ENCODE measurements at regions not wholly inside any gene's neighbourhood (a gene's known extent, or its start where the extent isn't known, plus 50 kb on each side); places are given as distances from the start of the nearest gene placed in this dataset.

DNA sequence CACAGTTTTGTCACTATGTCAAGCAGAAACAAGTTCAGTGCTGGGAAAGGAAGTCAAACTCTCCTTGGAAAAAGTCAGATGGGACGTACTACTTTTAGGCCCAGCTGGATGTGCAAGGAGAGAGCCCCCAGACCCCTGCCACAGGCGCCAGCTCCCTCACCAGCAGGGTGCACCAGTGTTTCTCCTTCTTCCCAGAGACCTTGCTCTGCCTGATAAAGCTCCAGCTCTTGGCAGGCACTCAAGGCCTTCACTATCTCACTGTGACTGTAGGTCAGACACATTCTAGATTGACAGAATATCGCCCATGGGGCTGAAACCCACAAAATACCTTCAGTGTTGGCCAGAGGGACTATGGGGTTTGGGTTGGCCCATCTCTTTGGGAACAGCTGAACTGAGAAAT, 54.8 kb upstream of the CHRNB4 start:
- H3K27me3 ChIP-seq (replicated peaks; ENCODE audit: insufficient read depth, low read length) = no peaks in the 10 kb centered on the region
- H3K9ac ChIP-seq (ENCODE audit: low read length) = no peak overlapping the region
- H3K27ac ChIP-seq (ENCODE audit: low read length) = no peak overlapping the region
- H4K20me1 ChIP-seq (ENCODE audit: insufficient read depth, low read length) = no peaks in the 10 kb centered on the region
- H3K4me3 ChIP-seq (ENCODE audit: low read length) = no peak overlapping the region
- no peaks in the 10 kb centered on the region for H3F3A ChIP-seq (ENCODE audit: insufficient read depth, low read length)
- no peaks in the 10 kb centered on the region for H3K4me1 ChIP-seq (ENCODE audit: low read length)
- H3K9me2 ChIP-seq (replicated peaks; ENCODE audit: insufficient read depth, low read length) = no peaks in the 10 kb centered on the region
- no peaks in the 10 kb centered on the region for H3K9me3 ChIP-seq (replicated peaks; ENCODE audit: insufficient read depth, low read length)
- H2AFZ ChIP-seq (ENCODE audit: low read length) = no peak overlapping the region
- H3K4me2 ChIP-seq (ENCODE audit: low read depth, low read length) = no peak overlapping the region
- TF ChIP-seq, protein P1, sequence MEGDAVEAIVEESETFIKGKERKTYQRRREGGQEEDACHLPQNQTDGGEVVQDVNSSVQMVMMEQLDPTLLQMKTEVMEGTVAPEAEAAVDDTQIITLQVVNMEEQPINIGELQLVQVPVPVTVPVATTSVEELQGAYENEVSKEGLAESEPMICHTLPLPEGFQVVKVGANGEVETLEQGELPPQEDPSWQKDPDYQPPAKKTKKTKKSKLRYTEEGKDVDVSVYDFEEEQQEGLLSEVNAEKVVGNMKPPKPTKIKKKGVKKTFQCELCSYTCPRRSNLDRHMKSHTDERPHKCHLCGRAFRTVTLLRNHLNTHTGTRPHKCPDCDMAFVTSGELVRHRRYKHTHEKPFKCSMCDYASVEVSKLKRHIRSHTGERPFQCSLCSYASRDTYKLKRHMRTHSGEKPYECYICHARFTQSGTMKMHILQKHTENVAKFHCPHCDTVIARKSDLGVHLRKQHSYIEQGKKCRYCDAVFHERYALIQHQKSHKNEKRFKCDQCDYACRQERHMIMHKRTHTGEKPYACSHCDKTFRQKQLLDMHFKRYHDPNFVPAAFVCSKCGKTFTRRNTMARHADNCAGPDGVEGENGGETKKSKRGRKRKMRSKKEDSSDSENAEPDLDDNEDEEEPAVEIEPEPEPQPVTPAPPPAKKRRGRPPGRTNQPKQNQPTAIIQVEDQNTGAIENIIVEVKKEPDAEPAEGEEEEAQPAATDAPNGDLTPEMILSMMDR (IDR thresholded peaks at IDR 0.05; ENCODE audit: low read length) = no peak
- no peak for TF ChIP-seq EZH2phosphoT487 (IDR thresholded peaks at IDR 0.05; ENCODE audit: low read length)
- no peaks in the 10 kb centered on the region for H3K79me2 ChIP-seq (ENCODE audit: low read length)
- no peaks in the 10 kb centered on the region for H3K36me3 ChIP-seq (replicated peaks; ENCODE audit: insufficient read depth, low read length)
- no peak for DNase-seq

DNA sequence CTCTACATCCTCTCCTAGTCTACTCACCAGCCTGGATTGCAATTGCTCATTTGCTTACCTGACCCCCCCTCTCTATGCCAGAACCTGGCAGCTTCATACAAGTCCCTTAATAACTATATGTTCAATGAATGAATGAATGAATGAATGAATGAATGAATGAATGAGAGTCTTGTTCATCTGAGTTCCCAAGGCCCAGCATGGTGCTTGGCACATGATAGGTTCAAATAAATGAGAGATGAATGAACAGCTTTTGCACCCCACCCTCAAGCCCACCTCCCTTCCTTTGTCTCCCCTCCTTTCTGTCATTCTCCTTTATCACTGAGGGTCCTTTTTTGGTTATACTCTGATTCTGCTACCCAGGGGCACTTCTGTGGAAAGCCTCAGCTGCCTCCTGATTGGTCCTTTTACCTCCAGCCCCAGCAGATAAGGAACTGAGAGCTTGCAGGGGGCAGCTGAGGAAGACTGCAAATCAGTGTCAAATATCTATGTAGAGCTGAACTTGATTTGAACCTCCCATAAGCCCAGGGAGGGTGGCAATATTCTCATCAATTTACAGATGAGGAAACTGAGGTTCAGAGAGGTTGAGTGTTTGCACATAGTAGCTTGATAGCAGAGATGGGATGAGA, 54.1 kb upstream of the CHRNB4 start:
- Histone ChIP-seq H3K36me3 (replicated peaks; ENCODE audit: insufficient read depth, low read length) (no peaks in the 10 kb centered on the region), H2AFZ (ENCODE audit: low read length) (no peak overlapping the region), H3K4me1 (ENCODE audit: low read length) (no peaks in the 10 kb centered on the region), H3F3A (ENCODE audit: insufficient read depth, low read length) (no peaks in the 10 kb centered on the region), H3K27ac (ENCODE audit: low read length) (no peak overlapping the region), H4K20me1 (ENCODE audit: insufficient read depth, low read length) (no peaks in the 10 kb centered on the region), H3K27me3 (replicated peaks; ENCODE audit: insufficient read depth, low read length) (no peaks in the 10 kb centered on the region), H3K9ac (ENCODE audit: low read length) (no peak overlapping the region), H3K79me2 (ENCODE audit: low read length) (no peaks in the 10 kb centered on the region), H3K9me2 (replicated peaks; ENCODE audit: insufficient read depth, low read length) (no peaks in the 10 kb centered on the region), H3K9me3 (replicated peaks; ENCODE audit: insufficient read depth, low read length) (no peaks in the 10 kb centered on the region), H3K4me3 (ENCODE audit: low read length) (no peak overlapping the region), H3K4me2 (ENCODE audit: low read depth, low read length) (no peak overlapping the region)
- DNase-seq = no peak
- TF ChIP-seq, protein P1 (IDR thresholded peaks at IDR 0.05; ENCODE audit: low read length) = no peak
- TF ChIP-seq EZH2 (optimal IDR thresholded peaks at IDR 0.05; ENCODE audit: low read depth, low read length) (no peak), EZH2phosphoT487 (IDR thresholded peaks at IDR 0.05; ENCODE audit: low read length) (no peak)

DNA sequence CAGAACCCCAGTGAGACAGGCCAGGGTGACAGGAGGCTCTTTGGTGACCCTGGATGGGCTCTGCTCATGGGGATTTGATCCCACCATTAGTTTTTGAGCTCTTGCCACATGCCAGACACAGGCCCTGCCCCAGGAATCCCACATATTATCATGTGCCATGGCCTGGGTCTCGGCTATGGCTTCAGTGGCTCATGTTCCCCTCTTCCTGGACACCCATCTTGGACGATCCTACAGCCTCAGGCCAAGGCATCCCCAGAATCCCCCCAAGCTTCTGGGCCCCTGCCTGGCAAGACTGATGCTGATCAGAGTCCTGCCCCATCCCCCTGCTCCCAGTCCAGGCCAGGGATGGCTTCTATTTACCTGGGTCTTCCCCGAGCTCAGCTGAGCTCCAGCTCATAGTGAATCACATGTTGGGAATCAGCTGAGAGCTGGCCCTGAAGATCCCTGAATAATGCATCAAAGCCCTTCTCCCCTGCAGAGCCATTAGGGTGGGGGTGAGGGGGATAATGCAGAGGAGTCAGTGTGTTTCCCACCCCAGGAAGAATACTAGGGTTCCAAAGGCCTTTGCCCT, 50.9 kb upstream of the CHRNB4 start:
- Histone ChIP-seq H3K9me2 (replicated peaks; ENCODE audit: insufficient read depth, low read length) (no peaks in the 10 kb centered on the region), H2AFZ (ENCODE audit: low read length) (no peak overlapping the region), H3K27me3 (replicated peaks; ENCODE audit: insufficient read depth, low read length) (no peaks in the 10 kb centered on the region), H3K27ac (ENCODE audit: low read length) (no peak overlapping the region), H3K36me3 (replicated peaks; ENCODE audit: insufficient read depth, low read length) (no peaks in the 10 kb centered on the region), H3K9ac (ENCODE audit: low read length) (no peak overlapping the region), H3K4me1 (ENCODE audit: low read length) (no peaks in the 10 kb centered on the region), H3K9me3 (replicated peaks; ENCODE audit: insufficient read depth, low read length) (no peaks in the 10 kb centered on the region), H3K4me3 (ENCODE audit: low read length) (no peak overlapping the region), H3F3A (ENCODE audit: insufficient read depth, low read length) (no peaks in the 10 kb centered on the region), H4K20me1 (ENCODE audit: insufficient read depth, low read length) (no peaks in the 10 kb centered on the region), H3K4me2 (ENCODE audit: low read depth, low read length) (no peak overlapping the region), H3K79me2 (ENCODE audit: low read length) (no peaks in the 10 kb centered on the region)
- DNase-seq = no peak
- TF ChIP-seq, protein P1 (IDR thresholded peaks at IDR 0.05; ENCODE audit: low read length) = no peak
- TF ChIP-seq EZH2phosphoT487 (IDR thresholded peaks at IDR 0.05; ENCODE audit: low read length) = no peak
- TF ChIP-seq EZH2 (optimal IDR thresholded peaks at IDR 0.05; ENCODE audit: low read depth, low read length) = no peak

All from MM.1S (cell line).